GM12878 (cell line): ENCODE measurements at regions not wholly inside any gene's neighbourhood (a gene's known extent, or its start where the extent isn't known, plus 50 kb on each side); places are given as distances from the start of the nearest gene placed in this dataset.

Source experiments
- ATAC-seq: fragments of 200-7000 bp; cut with Tn5 transposase; 3 replicates; pipeline ENCODE4 v1.9.1; 2020; ENCODE audit warnings: mild to moderate bottlenecking, moderate library complexity
- BruUV-seq: library from RNA; stranded (reverse); fragments of 400-500 nt; replicated peaks from 2 replicates; lab custom pipeline; 2021; lab: Mats Ljungman, UMichigan
- CTCF ChIA-PET: fragments of 300-600 bp; sonication (Branson Sonifier 250); formaldehyde crosslinking; extraction: SDS; loops from one replicate; lab custom pipeline; 2021; ENCODE audit warnings: inconsistent platforms; lab: Yijun Ruan, JAX
- POLR2A ChIA-PET: fragments of 350-600 bp; formaldehyde crosslinking; extraction: SDS; loops from one replicate; lab custom pipeline; 2021; ENCODE audit warnings: inconsistent platforms; lab: Charles Lee
- RAD21 ChIA-PET: fragments of 300-600 bp; sonication (Branson Sonifier 250); formaldehyde crosslinking; loops from one replicate; lab custom pipeline; 2023; ENCODE audit warnings: antibody characterized with exemption; ENCODE audit not compliant: unreplicated experiment; lab: Charles Lee
- SMC1A ChIA-PET: fragments of 300-600 bp; sonication (Branson Sonifier 250); formaldehyde crosslinking; loops from one replicate; lab custom pipeline; 2023; ENCODE audit not compliant: unreplicated experiment, uncharacterized antibody; lab: Charles Lee
- DNase-seq: peaks from one replicate; pipeline ENCODE4 v3.0.0-alpha.2; 2011; ENCODE audit warnings: low read depth, low spot score
- FAIRE-seq: peaks from 3 replicates; lab custom pipeline; 2011; peaks lifted over from hg19 to GRCh38; lab: Jason Lieb, UNC
- H2AFZ ChIP-seq: 2 replicates; pipeline ENCODE4 v1.6.0; 2011; ENCODE audit warnings: low read depth, low read length, control low read depth; ENCODE audit not compliant: control insufficient read depth
- H3K27ac ChIP-seq: 2 replicates; pipeline ENCODE4 v1.5.1; 2011; ENCODE audit warnings: control low read depth; ENCODE audit not compliant: control insufficient read depth, insufficient read depth
- H3K27me3 ChIP-seq, 2 experiments: replicated peaks in 1 of 2; 2 replicates each; pipeline versions ENCODE4 v1.6.0 to v1.6.1; 2011; ENCODE audit warnings: low read length in 1 of 2; ENCODE audit not compliant: control insufficient read depth in 2 of 2, insufficient read depth in 2 of 2
- H3K36me3 ChIP-seq, 2 experiments: 2 replicates each; pipeline ENCODE4 v1.5.1; 2011; ENCODE audit warnings: low read length in 1 of 2; ENCODE audit not compliant: control insufficient read depth in 2 of 2, insufficient read depth in 2 of 2
- H3K4me1 ChIP-seq: 2 replicates; pipeline ENCODE4 v1.6.1; 2011; ENCODE audit warnings: mild to moderate bottlenecking, low read length, moderate library complexity, mixed read lengths; ENCODE audit not compliant: control insufficient read depth, insufficient read depth
- H3K4me2 ChIP-seq: 2 replicates; pipeline ENCODE4 v1.6.0; 2011; ENCODE audit warnings: control low read depth; ENCODE audit not compliant: control insufficient read depth, insufficient read depth
- H3K4me3 ChIP-seq: fragments of 200-600 bp; sonication (generic); 2 replicates; pipeline ENCODE4 v1.5.1; 2016
- H3K79me2 ChIP-seq: 2 replicates; pipeline ENCODE4 v1.6.0; 2011; ENCODE audit warnings: low read length; ENCODE audit not compliant: control insufficient read depth, insufficient read depth
- H3K9ac ChIP-seq: 2 replicates; pipeline ENCODE4 v1.8.0; 2011; ENCODE audit warnings: low read length, control low read depth, mixed read lengths; ENCODE audit not compliant: control insufficient read depth, insufficient read depth
- H3K9me3 ChIP-seq: replicated peaks from 3 replicates; pipeline ENCODE4 v1.5.1; 2011; ENCODE audit warnings: mild to moderate bottlenecking, low read length; ENCODE audit not compliant: control insufficient read depth, insufficient read depth
- H4K20me1 ChIP-seq: 2 replicates; pipeline ENCODE4 v1.6.0; 2011; ENCODE audit not compliant: control insufficient read depth, insufficient read depth
- CEBPB ChIP-seq, 2 experiments: fragments of 150-350 bp in 1 of 2; IDR thresholded peaks; 2 replicates each; pipeline ENCODE4 v1.6.1; 2012 to 2014; ENCODE audit warnings: low read depth in 2 of 2, low read length in 2 of 2, borderline replicate concordance in 1 of 2, inconsistent platforms in 1 of 2
- JUNB ChIP-seq: IDR thresholded peaks from 2 replicates; pipeline ENCODE4 v1.6.1; 2016; ENCODE audit warnings: antibody characterized with exemption, mild to moderate bottlenecking
- MTA2 ChIP-seq: fragments of 450-650 bp; IDR thresholded peaks from 2 replicates; pipeline ENCODE4 v1.6.1; 2016; ENCODE audit warnings: low read depth, mild to moderate bottlenecking, moderate library complexity
- NRF1 ChIP-seq: conservative IDR thresholded peaks from 2 replicates; pipeline ENCODE4 v1.6.1; 2011; ENCODE audit warnings: mild to moderate bottlenecking, low read depth, low read length, improper control_type of control experiment
- WGBS: methylation state at CpG from one replicate; pipeline ENCODE4 v1.1.6; 2016; ENCODE audit warnings: low lambda C conversion rate; ENCODE audit not compliant: insufficient replicate concordance, insufficient coverage; ENCODE audit errors: missing lambda C conversion rate; 5-methylcytosine and 5-hydroxymethylcytosine counted together
- in situ Hi-C: fragments of 300-500 bp; cut with MboI; formaldehyde crosslinking; loops from 9 replicates; pipeline ENCODE4 v1.14.3; 2018; ENCODE audit warnings: mixed read lengths
- intact Hi-C: fragments of 100-400 bp; cut with micrococcal nuclease; formaldehyde crosslinking; loops from one replicate; pipeline ENCODE4 v1.14.2; 2022; ENCODE audit not compliant: unreplicated experiment
- TF ChIP-seq, protein P1 (sequence below): fragments of 450-650 bp; IDR thresholded peaks from 2 replicates; pipeline ENCODE4 v1.6.1; 2017; ENCODE audit warnings: low read depth, mild to moderate bottlenecking, moderate library complexity

DNA sequence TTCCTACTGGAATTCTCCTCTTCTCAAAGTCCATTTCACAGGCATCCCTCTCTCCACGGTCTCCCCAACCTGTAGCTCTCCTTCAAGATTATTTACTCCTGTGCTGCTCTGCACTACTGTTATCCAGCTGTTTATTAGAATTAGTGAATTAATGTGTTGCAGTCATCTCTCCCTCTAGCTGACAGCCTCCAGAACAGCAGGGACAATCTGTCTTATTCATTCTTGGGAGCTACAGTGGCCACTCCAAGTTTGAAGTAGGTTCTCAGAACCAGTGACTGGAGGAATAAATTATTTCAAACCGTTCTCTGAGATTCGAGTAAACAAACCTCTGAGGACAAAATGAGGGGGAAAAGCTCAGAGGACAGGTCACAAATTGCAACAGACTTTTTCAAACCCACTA, 330.9 kb downstream of the RRAGC start:
- H3K4me1 ChIP-seq: peaks cover 13% of the 10 kb centered on the region
- DNase-seq: no peak
- H3K4me3 ChIP-seq: no peak overlapping the region
- POLR2A ChIA-PET: interaction anchor here (3.3 kb wide), 1 partner anchor 54 kb away, joined by 16 read pairs; no protein-coding TSS in a partner anchor
- BruUV-seq: no TSS peak
- H3K27me3 ChIP-seq: no peaks in the 10 kb centered on the region
- H2AFZ ChIP-seq: no peak overlapping the region
- intact Hi-C loops (no loop called here), in situ Hi-C loops (no loop called here)
- FAIRE-seq: no peak
- H3K9me3 ChIP-seq: peaks cover 4% of the 10 kb centered on the region; the same call in 1 of the 3 replicates
- RAD21 ChIA-PET: interaction anchor here (0.8 to 2.3 kb wide), 5 partner anchors 11 to 500 kb away, joined by 3 to 14 read pairs (median 4); no protein-coding TSS in a partner anchor
- H3K79me2 ChIP-seq: no peaks in the 10 kb centered on the region
- no peak overlapping the region for H3K9ac ChIP-seq
- TF ChIP-seq MTA2: no peak
- no peak for TF ChIP-seq JUNB
- TF ChIP-seq, protein P1, sequence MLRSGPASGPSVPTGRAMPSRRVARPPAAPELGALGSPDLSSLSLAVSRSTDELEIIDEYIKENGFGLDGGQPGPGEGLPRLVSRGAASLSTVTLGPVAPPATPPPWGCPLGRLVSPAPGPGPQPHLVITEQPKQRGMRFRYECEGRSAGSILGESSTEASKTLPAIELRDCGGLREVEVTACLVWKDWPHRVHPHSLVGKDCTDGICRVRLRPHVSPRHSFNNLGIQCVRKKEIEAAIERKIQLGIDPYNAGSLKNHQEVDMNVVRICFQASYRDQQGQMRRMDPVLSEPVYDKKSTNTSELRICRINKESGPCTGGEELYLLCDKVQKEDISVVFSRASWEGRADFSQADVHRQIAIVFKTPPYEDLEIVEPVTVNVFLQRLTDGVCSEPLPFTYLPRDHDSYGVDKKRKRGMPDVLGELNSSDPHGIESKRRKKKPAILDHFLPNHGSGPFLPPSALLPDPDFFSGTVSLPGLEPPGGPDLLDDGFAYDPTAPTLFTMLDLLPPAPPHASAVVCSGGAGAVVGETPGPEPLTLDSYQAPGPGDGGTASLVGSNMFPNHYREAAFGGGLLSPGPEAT: no peak
- TF ChIP-seq NRF1: no peak
- no peak for TF ChIP-seq CEBPB (IDR thresholded peaks at IDR 0.05; ENCODE audit: borderline replicate concordance in 1 of 2, low read depth in 2 of 2, low read length in 2 of 2)
- CTCF ChIA-PET: interaction anchor here (0.7 to 2.0 kb wide), 5 partner anchors 11 to 354 kb away, joined by 3 to 7 read pairs (median 3); no protein-coding TSS in a partner anchor
- WGBS: 39% methylated on average over 3 of the region's 3 CpGs
- H3K4me2 ChIP-seq: no peak overlapping the region
- SMC1A ChIA-PET: interaction anchor here (0.7 to 2.5 kb wide), 10 partner anchors 11 to 488 kb away, joined by 3 to 28 read pairs (median 4); no protein-coding TSS in a partner anchor
- ATAC-seq: no peak
- no peak overlapping the region for H3K27ac ChIP-seq
- no peaks in the 10 kb centered on the region for H3K36me3 ChIP-seq
- no peaks in the 10 kb centered on the region for H4K20me1 ChIP-seq
